OCI-LY1 (cell line): ENCODE measurements at regions not wholly inside any gene's neighbourhood (a gene's known extent, or its start where the extent isn't known, plus 50 kb on each side); places are given as distances from the start of the nearest gene placed in this dataset.

ENCODE experiments used
- H2AFZ ChIP-seq: fragments of 200-600 bp; sonication (generic), shearing (Covaris generic); 2 replicates; pipeline ENCODE4 v1.6.0; 2014; ENCODE audit warnings: antibody characterized with exemption, mild to moderate bottlenecking, low read length
- H3F3A ChIP-seq: fragments of 200-600 bp; sonication (generic), shearing (Covaris generic); 2 replicates; pipeline ENCODE4 v1.6.0; 2014; ENCODE audit warnings: mild to moderate bottlenecking, antibody characterized with exemption, low read length, moderate library complexity; ENCODE audit not compliant: insufficient read depth
- H3K27ac ChIP-seq: fragments of 200-600 bp; sonication (generic); 2 replicates; pipeline ENCODE4 v1.5.1; 2014; ENCODE audit warnings: low read length, mixed run types, mild to moderate bottlenecking, low read depth; ENCODE audit not compliant: poor library complexity, severe bottlenecking
- H3K27me3 ChIP-seq: fragments of 200-600 bp; sonication (generic); 2 replicates; pipeline ENCODE4 v1.6.0; 2014; ENCODE audit warnings: antibody characterized with exemption, mild to moderate bottlenecking, low read length, moderate library complexity; ENCODE audit not compliant: insufficient read depth
- H3K36me3 ChIP-seq: fragments of 200-600 bp; sonication (generic); 2 replicates; pipeline ENCODE4 v1.6.1; 2014; ENCODE audit warnings: mild to moderate bottlenecking, antibody characterized with exemption, low read length, moderate library complexity, mixed read lengths; ENCODE audit not compliant: insufficient read depth
- H3K4me1 ChIP-seq: fragments of 200-600 bp; sonication (generic); 2 replicates; pipeline ENCODE4 v1.5.1; 2014; ENCODE audit warnings: mild to moderate bottlenecking, low read length, moderate library complexity; ENCODE audit not compliant: insufficient read depth, severe bottlenecking
- H3K4me2 ChIP-seq: fragments of 200-600 bp; sonication (generic), shearing (Covaris generic); 2 replicates; pipeline ENCODE4 v1.6.1; 2014; ENCODE audit warnings: low read length
- H3K4me3 ChIP-seq: fragments of 200-600 bp; sonication (generic); 2 replicates; pipeline ENCODE4 v1.5.1; 2014; ENCODE audit warnings: low read length, low read depth, mild to moderate bottlenecking, mixed read lengths; ENCODE audit not compliant: poor library complexity, severe bottlenecking
- H3K79me2 ChIP-seq: fragments of 200-600 bp; shearing (Covaris generic); 2 replicates; pipeline ENCODE4 v1.6.1; 2016; ENCODE audit warnings: mixed run types, low read length, mixed read lengths; ENCODE audit not compliant: insufficient read depth
- H3K9ac ChIP-seq: fragments of 200-600 bp; sonication (generic), shearing (Covaris generic); 2 replicates; pipeline ENCODE4 v1.6.1; 2014; ENCODE audit warnings: mild to moderate bottlenecking, low read length, mixed read lengths
- H3K9me2 ChIP-seq: fragments of 200-600 bp; sonication (generic), shearing (Covaris generic); 2 replicates; pipeline ENCODE4 v1.6.1; 2014; ENCODE audit warnings: low read depth, mild to moderate bottlenecking, low read length, mixed read lengths
- H3K9me3 ChIP-seq: fragments of 200-600 bp; shearing (Covaris generic); 2 replicates; pipeline ENCODE4 v1.6.1; 2014; ENCODE audit warnings: low read length, mixed read lengths
- H4K20me1 ChIP-seq: fragments of 200-600 bp; sonication (generic), shearing (Covaris generic); 2 replicates; pipeline ENCODE4 v1.6.0; 2016; ENCODE audit warnings: mild to moderate bottlenecking, low read length; ENCODE audit not compliant: insufficient read depth
- CTCF ChIP-seq: fragments of 200-600 bp; sonication (generic), shearing (Covaris generic); IDR thresholded peaks from 2 replicates; pipeline ENCODE4 v1.5.1; 2017; ENCODE audit warnings: mild to moderate bottlenecking, antibody characterized with exemption, low read length, moderate library complexity, mixed read lengths
- EZH2 ChIP-seq: fragments of 200-600 bp; sonication (generic), shearing (Covaris generic); IDR thresholded peaks from 2 replicates; pipeline ENCODE4 v1.8.0; 2017; ENCODE audit warnings: borderline replicate concordance, mixed run types, mild to moderate bottlenecking, antibody characterized with exemption, low read length, moderate library complexity, mixed read lengths

DNA sequence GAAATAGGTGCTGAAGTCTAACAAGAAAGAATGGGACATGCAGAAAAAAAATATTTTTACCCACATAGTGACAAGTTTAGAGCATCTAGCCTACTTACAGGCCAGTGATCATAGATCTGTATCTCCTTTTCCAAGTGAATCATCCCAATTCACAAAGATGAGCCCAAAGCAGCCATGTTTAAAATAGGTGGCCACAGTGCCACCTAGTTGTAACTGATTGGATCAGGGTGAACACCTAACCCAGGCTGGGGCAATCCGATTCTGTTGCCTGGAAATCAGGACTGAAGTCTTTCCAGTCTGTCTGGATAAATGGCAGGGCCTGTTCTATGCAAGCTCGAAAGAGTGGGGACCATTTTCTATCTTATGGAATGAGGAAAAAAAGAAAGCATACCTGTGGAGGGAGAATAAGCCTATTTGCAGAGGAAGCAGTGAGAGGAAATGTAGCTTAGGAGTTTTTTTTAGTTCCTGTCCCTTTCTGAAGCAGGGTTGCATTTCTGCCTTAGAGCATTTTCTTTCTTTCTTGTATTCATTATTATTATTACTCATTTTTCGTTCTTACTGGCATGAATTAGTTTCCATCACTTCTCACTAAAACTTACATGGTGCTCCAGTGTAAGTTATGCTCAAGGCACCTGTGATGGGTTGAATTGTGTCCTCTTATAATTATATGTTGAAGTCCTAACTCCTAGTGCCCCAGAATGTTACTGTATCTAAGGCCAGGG is 113.2 kb upstream of the RAG2 start:
- H3K27me3 ChIP-seq = no peaks in the 10 kb centered on the region; the same call in 1 of the 2 replicates

More for the DNA sequence above, 113.2 kb upstream of the RAG2 start:
- Histone ChIP-seq H3K4me2 (no peak overlapping the region), H4K20me1 (no peaks in the 10 kb centered on the region), H3K9me3 (no peaks in the 10 kb centered on the region), H3K9me2 (no peaks in the 10 kb centered on the region), H3K27ac (no peak overlapping the region), H2AFZ (no peak overlapping the region), H3K4me1 (no peaks in the 10 kb centered on the region), H3K79me2 (no peaks in the 10 kb centered on the region), H3K36me3 (no peaks in the 10 kb centered on the region), H3K4me3 (no peak overlapping the region), H3K9ac (no peak overlapping the region), H3F3A (no peaks in the 10 kb centered on the region)
- TF ChIP-seq EZH2 = no peak
- TF ChIP-seq CTCF = peak; percentile 49
